HTR-8/SVneo (cell line): ENCODE measurements at regions not wholly inside any gene's neighbourhood (a gene's known extent, or its start where the extent isn't known, plus 50 kb on each side); places are given as distances from the start of the nearest gene placed in this dataset.
"Not testable (repeated sequence)": the region's sequence is repeated elsewhere in the genome, so short reads cannot be mapped to it uniquely, and the experiment has no call there.

Source experiments
- DNase-seq: peaks from one replicate; pipeline ENCODE4 v3.0.0; 2011; ENCODE audit warnings: low spot score, mixed read lengths; ENCODE audit not compliant: insufficient read length
- FAIRE-seq: peaks from 2 replicates; lab custom pipeline; 2011; peaks lifted over from hg19 to GRCh38; lab: Jason Lieb, UNC

DNA sequence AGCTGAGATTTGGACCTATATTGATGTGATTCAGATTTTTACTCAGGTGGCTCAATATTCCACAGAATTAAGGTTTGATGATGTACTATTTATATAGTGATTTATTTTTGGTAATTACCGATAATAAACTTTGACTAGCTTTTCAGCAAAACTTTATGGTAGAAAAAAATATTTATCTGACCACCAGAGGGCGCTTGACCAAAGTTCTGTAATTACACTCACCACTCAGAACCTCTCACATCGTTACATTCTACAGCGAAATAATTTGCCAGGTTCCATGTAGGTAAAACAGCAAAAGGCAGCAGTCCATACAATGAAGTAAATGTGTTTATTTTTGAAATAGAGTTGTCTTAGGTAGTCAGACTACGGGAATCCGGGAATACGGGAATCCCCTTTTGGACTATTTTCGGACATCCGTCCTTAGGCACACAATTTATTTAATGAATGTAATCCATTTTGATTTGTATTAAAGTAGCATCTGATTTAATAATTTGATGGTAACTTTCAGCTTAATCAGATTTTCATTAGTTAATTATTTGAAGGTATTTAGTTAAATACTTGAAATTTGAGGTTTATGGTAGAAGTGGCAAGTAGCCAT, 143.0 kb upstream of the DDHD1 start:
- FAIRE-seq, result peak; percentile 74
- DNase-seq, result no peak

DNA sequence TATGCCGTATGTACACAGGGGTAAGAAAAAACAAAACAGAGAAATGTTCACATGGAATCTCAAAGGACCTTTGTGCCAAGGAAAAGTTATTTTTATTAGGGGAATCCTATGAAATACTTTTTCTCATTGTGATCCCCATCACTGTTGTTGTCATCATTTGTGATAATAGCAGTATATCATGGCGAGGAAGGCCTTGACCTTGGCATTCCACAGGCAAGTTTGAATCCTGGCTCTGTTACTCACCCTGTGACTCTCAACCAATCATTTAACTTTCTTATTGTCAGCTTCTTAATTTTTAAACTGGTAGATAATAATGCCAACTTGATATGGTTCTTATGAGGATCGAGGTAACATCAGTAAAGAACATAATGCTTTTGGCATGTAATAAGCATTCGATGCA, 142.2 kb upstream of the DDHD1 start:
- FAIRE-seq (peak; percentile 69), DNase-seq (no peak)

DNA sequence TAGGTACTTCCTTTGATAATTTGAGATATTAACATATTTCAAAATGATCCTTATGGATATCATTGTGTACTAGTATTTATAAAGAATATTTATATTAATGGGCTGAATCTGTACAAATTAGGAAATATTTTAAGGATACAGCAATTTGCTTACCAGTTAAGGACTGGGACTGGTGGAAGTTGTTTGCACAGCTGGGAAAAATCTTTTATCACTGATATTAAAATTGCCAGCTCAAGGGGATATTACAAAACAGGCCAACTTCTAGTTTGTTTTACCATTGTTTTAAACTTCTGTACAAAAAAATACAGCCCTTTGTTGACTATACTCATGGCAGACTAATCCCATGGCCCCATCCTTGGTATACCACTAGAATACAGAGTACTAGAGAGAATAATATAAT, 133.2 kb upstream of the DDHD1 start:
- FAIRE-seq (no peak), DNase-seq (no peak)

DNA sequence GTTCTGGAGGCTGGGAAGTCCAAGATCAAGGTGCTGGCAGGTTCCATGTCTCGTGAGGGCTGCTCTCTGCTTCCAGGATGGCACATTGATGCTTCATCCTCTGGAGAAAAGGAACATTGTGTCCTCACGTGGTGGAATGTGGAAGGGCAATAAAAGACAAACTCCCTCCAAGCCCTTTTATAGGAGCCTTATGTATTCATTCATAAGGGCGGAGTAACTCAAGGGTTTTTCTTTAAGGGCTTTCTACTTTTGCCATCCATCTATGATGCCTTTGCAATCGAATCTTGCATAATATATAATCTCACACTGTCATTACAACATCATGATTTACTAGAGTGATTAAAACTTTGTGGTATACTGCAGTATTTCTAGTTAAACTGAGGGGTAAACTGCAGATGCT, 132.7 kb upstream of the DDHD1 start:
- FAIRE-seq (no peak), DNase-seq (no peak)

DNA sequence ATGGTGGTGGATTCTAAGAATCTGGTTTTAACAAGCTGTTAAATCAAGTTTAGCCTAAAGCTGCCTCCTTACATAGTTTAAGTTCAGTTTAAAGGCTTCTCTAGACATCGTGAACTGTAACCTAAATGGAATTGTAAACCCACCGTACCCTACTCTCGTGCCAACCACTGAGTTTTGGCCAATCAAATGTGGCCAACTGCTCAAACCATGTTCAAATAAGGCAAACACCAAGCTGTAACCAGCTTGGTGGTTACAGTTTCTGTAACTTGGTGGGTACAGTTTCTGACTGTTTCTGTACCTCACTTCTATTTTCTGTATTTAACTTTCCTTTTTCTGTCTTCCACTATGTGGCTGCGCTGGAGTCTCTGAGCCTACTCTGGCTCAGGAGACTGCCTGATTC, 131.9 kb upstream of the DDHD1 start:
- FAIRE-seq, result peak; percentile 69
- no peak for DNase-seq

DNA sequence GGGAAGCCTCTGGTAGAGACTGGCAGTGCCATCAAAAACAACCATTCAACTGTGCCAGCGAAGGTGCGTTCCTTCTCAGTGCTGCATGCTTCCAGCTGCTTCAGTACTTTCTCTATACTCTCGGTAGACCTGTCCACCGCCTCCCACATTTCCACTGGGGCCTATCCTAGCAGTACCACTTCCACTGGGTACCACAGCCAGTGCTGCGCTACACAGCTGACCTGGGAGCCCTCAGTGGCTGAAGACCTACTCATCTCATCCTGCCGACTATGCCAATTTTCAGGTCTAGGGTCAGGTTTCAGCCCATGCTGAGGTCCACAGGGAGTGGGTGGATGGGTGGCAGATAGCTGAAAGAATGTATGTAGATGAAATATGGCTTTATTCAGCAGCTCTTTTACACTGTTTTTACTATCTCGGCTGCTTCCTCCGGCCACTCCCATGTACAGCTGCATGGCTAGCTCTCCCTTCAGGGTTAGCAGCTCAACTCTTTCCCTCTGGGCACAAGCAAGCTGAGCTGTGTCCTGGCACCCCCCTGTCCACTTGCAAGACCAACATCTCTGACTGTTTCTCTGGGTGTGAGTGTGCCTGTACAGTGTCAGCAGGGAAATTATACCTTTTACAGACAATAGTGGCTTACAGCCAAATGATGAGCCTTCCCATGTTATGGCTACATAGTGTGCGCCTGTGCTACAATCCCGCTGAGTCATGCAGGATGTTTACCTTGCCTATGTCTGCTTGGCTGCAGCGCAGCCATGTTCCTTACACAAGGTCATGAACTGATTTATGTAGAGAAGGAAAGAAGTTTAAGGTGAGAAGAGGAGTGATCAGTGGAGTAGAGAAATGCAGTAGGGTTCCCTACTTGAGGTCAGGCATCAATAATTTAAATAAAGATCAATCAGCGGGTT, 125.7 kb upstream of the DDHD1 start:
- FAIRE-seq (peak; percentile 92), DNase-seq (no peak)

DNA sequence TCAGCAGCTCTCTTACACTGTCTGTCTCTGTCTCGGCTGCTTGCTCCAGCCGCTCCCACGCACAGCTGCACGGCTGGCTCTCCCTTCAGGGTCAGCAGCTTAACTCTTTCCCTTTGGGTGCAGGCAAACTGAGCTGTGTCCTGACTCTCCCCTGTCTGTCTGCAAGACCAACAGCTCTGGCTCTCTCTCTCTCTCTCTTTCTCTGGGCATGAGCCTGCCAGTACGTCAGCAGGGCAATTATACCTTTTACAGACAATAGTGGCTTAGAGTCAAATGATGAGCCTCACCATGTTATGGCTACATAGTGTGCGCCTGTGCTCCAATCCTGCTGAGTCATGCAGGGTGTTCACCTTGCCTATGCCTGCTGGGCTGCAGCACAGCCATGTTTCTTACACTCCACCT, 120.5 kb upstream of the DDHD1 start:
- no peak for FAIRE-seq
- DNase-seq, result no peak

DNA sequence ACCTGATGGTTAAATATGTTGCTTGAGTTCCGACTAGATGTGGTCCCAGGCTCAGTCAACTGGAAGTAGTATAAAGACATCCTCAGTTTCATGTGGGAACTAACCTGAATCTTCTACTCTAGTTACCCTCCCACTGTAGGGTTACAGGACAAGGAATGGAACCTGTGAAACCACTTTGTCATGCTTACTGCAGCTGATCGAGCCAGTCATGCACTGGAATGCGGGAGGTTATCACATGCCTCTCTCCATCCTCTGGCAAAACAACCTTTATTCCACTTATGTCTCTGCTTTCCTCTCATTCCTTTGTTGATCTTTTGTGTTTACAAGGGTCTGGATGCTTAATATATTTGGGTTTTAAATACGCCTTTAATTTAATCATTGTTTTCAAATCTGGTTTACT, 111.9 kb upstream of the DDHD1 start:
- FAIRE-seq (peak; percentile 60), DNase-seq (no peak)

DNA sequence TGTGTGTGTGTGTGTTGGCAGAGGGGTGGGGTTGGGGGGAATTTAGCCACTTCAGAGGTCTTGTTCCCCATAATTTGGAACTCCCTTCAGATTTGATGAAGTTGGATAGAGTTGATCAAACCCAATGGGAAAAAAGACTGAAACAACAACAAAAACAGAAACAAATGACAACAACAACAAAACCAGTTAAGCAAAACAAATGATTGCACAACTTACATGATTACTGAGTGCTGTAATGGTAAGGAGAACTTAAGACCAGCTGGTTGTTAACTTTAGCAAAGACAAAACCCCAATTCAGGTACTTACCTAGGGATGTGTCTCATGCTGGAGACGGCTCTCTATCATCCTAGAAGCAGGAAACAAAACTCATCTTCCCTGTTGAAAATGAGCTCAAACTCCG, 107.8 kb upstream of the DDHD1 start:
- no peak for DNase-seq
- FAIRE-seq, result peak; percentile 13

DNA sequence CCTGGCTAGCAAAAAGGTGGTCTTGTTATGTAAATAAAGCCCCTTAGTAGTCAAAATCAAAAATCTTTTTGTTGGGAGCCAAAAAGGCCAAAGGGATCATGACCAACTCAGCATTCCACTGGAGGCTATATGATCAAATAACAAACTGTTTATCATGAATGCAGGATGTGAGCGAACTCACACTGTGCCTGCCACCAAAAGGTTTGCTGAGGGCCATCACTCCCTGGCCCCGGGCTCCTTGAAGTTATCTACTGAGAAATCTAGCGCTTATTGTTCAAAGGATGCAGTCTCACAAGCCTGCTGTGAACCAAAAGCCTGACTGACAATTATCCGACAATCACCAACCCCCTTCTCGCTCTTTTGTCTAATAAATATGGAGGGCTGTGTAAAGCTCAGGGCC, 107.2 kb upstream of the DDHD1 start:
- peak; percentile 74 for FAIRE-seq
- no peak for DNase-seq

DNA sequence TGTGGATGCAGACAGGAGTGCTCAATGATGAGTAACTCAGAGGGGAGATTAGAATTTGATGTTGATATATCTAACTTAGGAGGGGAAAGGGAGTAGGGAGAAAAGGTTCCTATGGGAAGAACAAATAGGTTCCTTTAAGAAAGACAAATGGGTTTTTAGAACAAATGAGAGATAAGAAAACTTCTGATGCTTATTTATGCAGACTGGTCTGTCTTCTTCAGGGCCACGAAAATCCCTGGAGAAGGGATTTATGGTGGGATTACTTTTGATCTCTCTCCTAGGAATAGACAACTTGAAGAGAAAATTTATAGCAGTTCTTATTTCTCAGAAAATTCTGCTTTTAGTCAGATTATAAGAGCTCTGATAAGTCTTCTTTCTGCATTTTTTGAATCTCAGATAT, 99.0 kb upstream of the DDHD1 start:
- DNase-seq (no peak), FAIRE-seq (no peak)

DNA sequence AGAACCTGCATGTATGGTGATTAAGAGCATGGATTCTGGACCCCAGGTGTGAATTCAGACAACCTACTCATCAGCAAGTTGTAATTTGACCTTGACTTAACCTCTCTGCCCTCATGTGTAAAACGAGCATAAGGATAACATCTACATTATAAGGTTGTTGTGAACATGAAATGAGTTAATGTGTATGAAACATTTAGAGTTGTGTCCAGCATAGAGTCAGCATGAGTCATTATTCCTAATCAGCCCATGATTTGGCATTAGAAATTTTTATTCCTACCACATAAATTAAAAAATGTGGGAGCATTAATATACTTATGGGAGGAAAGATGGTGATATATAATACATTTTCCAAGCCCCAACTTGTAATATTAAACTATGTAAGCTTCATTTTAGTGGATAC, 95.9 kb upstream of the DDHD1 start:
- DNase-seq (no peak), FAIRE-seq (peak; percentile 83)

DNA sequence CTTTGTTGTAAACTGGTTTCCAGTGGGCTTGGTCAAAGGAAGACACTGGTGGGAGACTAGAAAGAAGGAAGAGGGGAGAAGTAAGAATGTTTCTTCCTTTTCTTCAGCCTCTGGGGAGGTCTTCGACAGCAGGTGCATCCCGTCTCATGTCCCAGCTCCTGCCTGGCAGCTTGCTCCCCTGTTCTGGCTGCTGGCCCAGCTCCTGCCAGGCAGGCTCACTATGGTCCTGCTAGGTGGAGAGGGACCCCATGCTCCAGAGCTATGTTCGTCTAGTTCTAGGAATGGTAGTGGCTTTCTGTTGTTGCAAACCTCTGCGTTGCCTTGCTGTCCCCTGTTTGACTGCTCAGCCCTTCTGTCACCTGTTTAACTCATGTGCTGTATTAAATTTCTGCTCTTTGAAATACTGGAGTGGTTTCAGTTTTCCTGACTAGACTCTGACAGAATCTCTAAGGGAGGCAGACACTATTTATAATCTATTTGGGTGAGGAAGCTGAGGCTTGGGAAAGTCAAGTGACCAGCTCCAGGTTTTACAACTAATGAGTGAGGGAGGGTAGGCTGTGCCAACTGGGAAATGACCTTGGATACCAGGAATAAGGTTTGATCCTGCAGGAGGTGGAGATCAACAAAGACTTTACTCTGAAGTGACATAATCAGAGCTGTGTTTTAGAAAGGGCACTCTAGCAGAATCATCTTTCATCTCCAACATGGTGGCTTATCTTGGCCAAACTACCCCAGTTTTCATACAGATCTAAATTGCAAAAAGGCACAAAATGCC, 94.7 kb upstream of the DDHD1 start:
- DNase-seq (no peak), FAIRE-seq (no peak)

DNA sequence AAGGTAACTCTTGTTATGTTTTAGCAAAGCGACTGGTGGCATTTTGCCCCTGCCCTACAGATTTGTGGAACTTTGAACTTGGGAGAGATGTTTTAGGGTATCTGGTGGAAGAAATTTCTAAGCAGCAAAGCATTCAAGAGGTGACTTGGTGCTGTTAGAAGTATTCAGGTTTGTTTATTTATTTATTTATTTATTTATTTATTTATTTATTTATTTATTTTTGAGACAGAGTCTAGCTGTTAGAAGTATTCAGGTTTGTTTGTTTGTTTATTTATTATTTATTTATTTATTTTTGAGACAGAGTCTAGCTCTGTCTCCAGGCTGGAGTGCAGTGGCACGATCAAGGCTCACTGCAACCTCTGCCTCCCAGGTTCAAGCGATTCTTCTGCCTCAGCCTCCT, 89.8 kb upstream of the DDHD1 start:
- FAIRE-seq, DNase-seq: not testable (repeated sequence)

DNA sequence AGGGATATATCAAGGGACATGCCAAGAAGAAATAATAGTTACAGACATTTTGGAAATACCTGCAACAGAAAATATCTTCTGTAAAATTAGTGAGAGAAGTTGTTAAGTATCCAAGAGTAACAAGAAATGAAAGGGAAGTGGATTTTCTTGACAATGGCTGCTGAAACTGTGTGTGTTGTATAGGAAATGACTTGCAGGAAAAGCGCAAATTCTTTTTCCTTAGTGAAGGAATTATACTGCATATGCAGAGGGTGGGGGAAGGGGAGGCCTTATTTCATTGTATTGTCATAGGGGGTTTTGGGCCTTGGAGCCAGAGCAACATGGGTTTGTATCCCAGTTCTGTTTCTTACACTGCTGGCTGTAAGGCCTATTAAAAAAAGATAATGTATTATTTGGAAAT, 84.4 kb upstream of the DDHD1 start:
- FAIRE-seq (no peak), DNase-seq (no peak)

DNA sequence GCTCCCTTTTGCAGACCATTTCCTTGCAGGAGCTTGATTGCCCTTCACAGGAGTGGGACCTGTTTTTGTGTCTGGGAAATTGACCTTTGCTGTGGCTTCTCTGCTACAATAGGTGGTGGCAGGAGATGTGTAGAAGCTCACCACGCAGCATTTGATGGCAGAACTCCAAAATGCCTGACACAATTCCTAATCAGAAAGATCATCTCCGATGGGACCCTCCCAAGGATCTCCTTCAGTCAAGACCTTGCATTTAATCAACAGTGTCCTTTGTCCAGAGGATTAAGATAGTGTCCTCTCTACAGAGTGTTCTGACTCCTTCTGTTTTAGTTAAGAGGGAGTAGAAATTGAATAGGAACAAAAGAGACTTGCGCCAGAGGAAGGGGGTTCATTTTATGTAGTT, 83.6 kb upstream of the DDHD1 start:
- FAIRE-seq (no peak), DNase-seq (no peak)

DNA sequence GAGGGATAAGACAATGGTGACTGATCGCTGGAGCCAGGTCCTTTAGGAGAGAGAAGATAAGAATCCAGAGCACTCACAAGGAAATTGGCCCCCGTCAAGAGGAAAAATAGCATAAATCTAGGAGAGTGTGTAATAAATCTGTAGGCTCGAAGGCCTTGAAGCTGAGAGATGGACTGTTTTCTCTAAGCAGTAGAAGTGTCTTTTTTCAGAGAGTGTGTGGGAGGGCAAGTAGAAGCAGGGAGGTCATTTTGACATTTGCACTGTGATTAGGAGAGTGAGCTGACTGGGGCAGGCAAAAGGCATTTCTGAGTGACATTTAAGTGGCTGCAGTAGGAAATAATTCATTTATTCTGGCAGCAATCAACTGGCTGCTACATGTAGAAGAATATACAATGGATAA, 78.0 kb upstream of the DDHD1 start:
- DNase-seq (no peak), FAIRE-seq (peak; percentile 69)

DNA sequence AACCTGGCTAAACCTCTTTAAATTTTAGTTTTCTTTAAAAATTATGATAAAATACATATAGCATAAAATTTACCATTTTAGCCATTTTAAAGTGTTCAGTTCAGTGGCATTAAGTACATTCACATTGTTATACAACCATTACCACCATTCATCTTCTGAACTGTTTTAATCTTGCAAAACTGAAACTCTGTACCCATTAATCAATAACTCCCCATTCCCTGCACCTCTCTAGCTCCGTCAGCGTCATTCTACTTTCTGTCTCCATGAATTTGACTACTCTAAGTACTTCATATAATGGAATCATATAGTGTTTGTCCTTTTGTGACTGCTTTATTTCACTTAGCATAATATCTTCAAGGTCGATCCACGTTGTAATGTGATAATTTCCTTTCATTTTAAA, 75.8 kb upstream of the DDHD1 start:
- DNase-seq (no peak), FAIRE-seq (no peak)

DNA sequence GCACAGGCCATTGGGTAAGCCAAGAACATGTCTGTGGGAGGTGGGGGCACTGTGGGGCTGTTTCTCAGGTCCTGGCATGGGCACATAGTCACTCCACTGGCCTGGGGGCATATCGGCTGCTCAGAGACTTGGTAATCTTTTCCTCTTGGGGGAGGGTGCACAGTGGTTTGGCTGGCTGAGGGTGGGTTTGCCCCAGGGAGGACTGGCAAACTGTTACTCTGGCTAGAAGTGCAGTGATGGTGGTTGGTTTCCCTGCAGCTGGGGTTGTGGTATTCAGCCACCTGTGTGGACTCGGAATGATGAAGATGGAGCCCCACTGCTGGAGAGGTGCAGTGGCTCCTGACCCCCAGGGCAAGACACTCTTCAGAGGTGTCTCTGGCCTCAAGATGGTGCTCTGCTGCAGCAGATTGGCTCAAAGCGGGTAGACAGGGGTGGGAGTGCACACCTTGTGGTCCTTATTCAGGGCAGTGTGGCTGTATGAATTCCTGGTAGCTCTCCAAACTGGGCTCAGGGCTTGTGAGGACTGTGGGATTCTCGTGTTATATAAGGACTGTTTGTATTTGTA, 74.1 kb upstream of the DDHD1 start:
- DNase-seq (no peak), FAIRE-seq (peak; percentile 65)

DNA sequence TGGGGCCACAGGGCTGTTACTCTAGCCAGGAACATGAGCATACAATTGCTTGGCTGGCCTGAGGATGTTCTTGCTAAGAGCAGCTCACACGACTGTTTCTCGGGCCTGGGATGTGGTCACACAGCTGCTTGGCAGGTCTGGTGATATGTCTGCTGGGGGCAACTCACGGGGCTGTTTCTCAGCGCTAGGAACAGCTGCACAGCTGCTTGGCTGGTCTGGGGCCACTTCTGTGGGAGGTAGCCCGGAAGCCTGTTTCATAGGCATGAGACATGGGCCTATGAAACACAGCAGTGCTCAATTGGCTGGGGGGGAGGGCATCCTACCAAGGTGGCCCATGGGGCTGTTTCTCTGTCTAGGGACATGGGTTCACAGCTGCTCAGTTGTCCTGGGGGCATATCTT, 73.4 kb upstream of the DDHD1 start:
- DNase-seq (no peak), FAIRE-seq (no peak)

DNA sequence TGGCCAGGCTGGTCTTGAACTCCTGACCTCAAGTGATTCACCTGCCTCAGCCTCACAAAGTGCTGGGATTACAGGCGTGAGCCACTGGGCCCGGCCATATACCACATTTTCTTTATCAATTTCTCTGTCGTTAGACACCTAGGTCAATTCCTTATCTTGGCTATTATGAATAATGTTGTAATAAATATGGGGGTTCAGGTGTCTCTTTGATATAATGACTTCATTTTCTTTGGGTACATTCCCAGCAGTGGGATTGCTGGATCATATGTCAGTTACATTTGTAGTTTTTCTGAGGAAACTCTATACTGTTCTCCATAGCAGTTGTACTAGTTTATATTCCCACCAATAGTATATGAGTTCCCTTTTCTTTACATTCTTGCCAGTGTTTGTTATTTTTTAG, 67.8 kb upstream of the DDHD1 start:
- no peak for DNase-seq
- FAIRE-seq, result no peak
